CD4-positive, alpha-beta T cell (primary cell): ENCODE measurements at regions not wholly inside any gene's neighbourhood (a gene's known extent, or its start where the extent isn't known, plus 50 kb on each side); places are given as distances from the start of the nearest gene placed in this dataset.

ENCODE experiments used
- ATAC-seq: fragments of 200-7000 bp; cut with Tn5 transposase; one replicate; pipeline ENCODE4 v1.10.0; 2022; ENCODE audit warnings: mild to moderate bottlenecking; ENCODE audit not compliant: poor library complexity
- CTCF ChIA-PET: fragments of 350-600 bp; sonication (Branson Sonifier 250); formaldehyde crosslinking; loops from one replicate; lab custom pipeline; 2021; ENCODE audit warnings: antibody characterized with exemption, inconsistent platforms; lab: Charles Lee
- POLR2A ChIA-PET: fragments of 350-600 bp; sonication (Branson Sonifier 250); formaldehyde crosslinking; loops from one replicate; lab custom pipeline; 2021; ENCODE audit warnings: antibody characterized with exemption, inconsistent platforms; lab: Charles Lee
- DNase-seq, 14 experiments: peaks; one replicate each; pipeline ENCODE4 v3.0.0-alpha.2; 2013 to 2020; ENCODE audit warnings: mixed read lengths in 2 of 14
- H3K27ac ChIP-seq, 2 donors: one replicate each; pipeline versions ENCODE4 v1.5.1 to v1.7.0; 2013; ENCODE audit warnings: low read length in 2 of 2, low read depth in 1 of 2, mild to moderate bottlenecking in 1 of 2
- H3K27me3 ChIP-seq, 2 experiments: 1 replicate in 1 of 2; 2 replicates in 1 of 2; pipeline versions ENCODE4 v1.6.1 to v1.7.0; 2013; ENCODE audit warnings: low read length in 2 of 2, control low read depth in 1 of 2, mild to moderate bottlenecking in 1 of 2, moderate library complexity in 1 of 2; ENCODE audit not compliant: insufficient read depth in 2 of 2, control insufficient read depth in 1 of 2
- H3K36me3 ChIP-seq: one replicate; pipeline ENCODE4 v1.6.1; 2013; ENCODE audit warnings: low read length, control low read depth; ENCODE audit not compliant: insufficient read depth
- H3K4me1 ChIP-seq: one replicate; pipeline ENCODE4 v1.6.1; 2013; ENCODE audit warnings: low read length, control low read depth; ENCODE audit not compliant: insufficient read depth
- H3K4me3 ChIP-seq: one replicate; pipeline ENCODE4 v1.5.1; 2013; ENCODE audit warnings: mild to moderate bottlenecking, low read length, moderate library complexity
- H3K9me3 ChIP-seq, 2 experiments: 1 replicate in 1 of 2; 2 replicates in 1 of 2; pipeline versions ENCODE4 v1.6.1 to v1.7.0; 2013; ENCODE audit warnings: low read length in 2 of 2, mild to moderate bottlenecking in 2 of 2, control low read depth in 1 of 2, moderate library complexity in 1 of 2; ENCODE audit not compliant: control insufficient read depth in 1 of 2, insufficient read depth in 1 of 2
- H3K27ac Mint-ChIP-seq: one replicate; pipeline ENCODE4 v1.8.0; 2020; ENCODE audit warnings: mixed read lengths
- H3K27me3 Mint-ChIP-seq: one replicate; pipeline ENCODE4 v1.8.0; 2021; ENCODE audit warnings: mixed read lengths
- H3K36me3 Mint-ChIP-seq: one replicate; pipeline ENCODE4 v1.8.0; 2021; ENCODE audit warnings: low read depth, mixed read lengths
- H3K4me1 Mint-ChIP-seq: one replicate; pipeline ENCODE4 v1.8.0; 2021; ENCODE audit warnings: low read depth, mixed read lengths
- H3K4me3 Mint-ChIP-seq: one replicate; pipeline ENCODE4 v1.8.0; 2020; ENCODE audit warnings: mild to moderate bottlenecking, mixed read lengths
- H3K9me3 Mint-ChIP-seq: one replicate; pipeline ENCODE4 v1.8.0; 2020; ENCODE audit warnings: mixed read lengths
- intact Hi-C, 2 experiments: fragments of 100-400 bp; cut with DNase I in 1 of 2; cut with micrococcal nuclease in 1 of 2; formaldehyde crosslinking; loops; one replicate each; pipeline versions ENCODE4 v1.15.1 to v1.9.0; 2023 to 2025; cut with DNase I, micrococcal nuclease
- TF ChIP-seq, protein P1 (sequence below): fragments of 200-600 bp; IDR thresholded peaks from one replicate; pipeline ENCODE4 v1.8.0; 2022; ENCODE audit warnings: antibody characterized with exemption, mild to moderate bottlenecking

GRCh38 chr13:22736084-22736767 is 444.6 kb upstream of the SGCG start:
- no peak overlapping the region for H3K4me3 ChIP-seq
- intact Hi-C loops = no loop called here
- H3K27me3 ChIP-seq = no peaks in the 10 kb centered on the region
- Mint-ChIP-seq H3K9me3 (no peaks in the 10 kb centered on the region), H3K4me1 (no peaks in the 10 kb centered on the region), H3K27ac (no peak overlapping the region), H3K36me3 (no peaks in the 10 kb centered on the region), H3K4me3 (no peak overlapping the region), H3K27me3 (peaks cover 11% of the 10 kb centered on the region)
- ATAC-seq = no peak
- no peaks in the 10 kb centered on the region for H3K36me3 ChIP-seq
- DNase-seq = no peak
- ChIA-PET POLR2A (no interaction called here), CTCF (no interaction called here)
- no peaks in the 10 kb centered on the region for H3K4me1 ChIP-seq
- peaks cover 0 to 12% of the 10 kb centered on the region in 2 experiments for H3K9me3 ChIP-seq
- TF ChIP-seq, protein P1, sequence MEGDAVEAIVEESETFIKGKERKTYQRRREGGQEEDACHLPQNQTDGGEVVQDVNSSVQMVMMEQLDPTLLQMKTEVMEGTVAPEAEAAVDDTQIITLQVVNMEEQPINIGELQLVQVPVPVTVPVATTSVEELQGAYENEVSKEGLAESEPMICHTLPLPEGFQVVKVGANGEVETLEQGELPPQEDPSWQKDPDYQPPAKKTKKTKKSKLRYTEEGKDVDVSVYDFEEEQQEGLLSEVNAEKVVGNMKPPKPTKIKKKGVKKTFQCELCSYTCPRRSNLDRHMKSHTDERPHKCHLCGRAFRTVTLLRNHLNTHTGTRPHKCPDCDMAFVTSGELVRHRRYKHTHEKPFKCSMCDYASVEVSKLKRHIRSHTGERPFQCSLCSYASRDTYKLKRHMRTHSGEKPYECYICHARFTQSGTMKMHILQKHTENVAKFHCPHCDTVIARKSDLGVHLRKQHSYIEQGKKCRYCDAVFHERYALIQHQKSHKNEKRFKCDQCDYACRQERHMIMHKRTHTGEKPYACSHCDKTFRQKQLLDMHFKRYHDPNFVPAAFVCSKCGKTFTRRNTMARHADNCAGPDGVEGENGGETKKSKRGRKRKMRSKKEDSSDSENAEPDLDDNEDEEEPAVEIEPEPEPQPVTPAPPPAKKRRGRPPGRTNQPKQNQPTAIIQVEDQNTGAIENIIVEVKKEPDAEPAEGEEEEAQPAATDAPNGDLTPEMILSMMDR = no peak
- H3K27ac ChIP-seq = no peak overlapping the region

DNA sequence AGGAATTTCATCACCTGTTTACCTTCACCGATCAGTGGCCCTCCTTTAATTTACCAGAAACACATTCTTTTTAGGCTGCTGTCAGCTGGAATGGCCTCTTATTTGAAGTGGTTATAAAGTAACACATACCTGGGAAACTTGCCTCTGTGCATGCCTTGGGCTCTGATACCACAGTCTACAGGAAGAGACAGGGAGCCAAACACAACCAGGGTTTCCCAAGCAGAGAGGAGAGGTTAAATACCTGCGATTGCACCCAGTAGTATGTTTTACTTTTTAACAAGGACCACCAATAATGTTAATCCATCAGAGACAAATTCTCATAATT is 444.0 kb upstream of the SGCG start:
- H3K9me3 Mint-ChIP-seq = no peaks in the 10 kb centered on the region
- no peaks in the 10 kb centered on the region for H3K36me3 Mint-ChIP-seq
- no peaks in the 10 kb centered on the region for H3K27me3 ChIP-seq
- no peaks in the 10 kb centered on the region for H3K4me1 ChIP-seq
- no peak for ATAC-seq
- no peaks in the 10 kb centered on the region for H3K4me1 Mint-ChIP-seq
- TF ChIP-seq, protein P1 = no peak
- DNase-seq = no peak
- H3K27me3 Mint-ChIP-seq = peaks cover 11% of the 10 kb centered on the region
- intact Hi-C loops = no loop called here
- CTCF ChIA-PET = no interaction called here
- H3K9me3 ChIP-seq = peaks cover 0 to 12% of the 10 kb centered on the region in 2 experiments
- no peak overlapping the region for H3K27ac Mint-ChIP-seq
- POLR2A ChIA-PET = no interaction called here
- H3K4me3 ChIP-seq = no peak overlapping the region
- H3K36me3 ChIP-seq = no peaks in the 10 kb centered on the region
- H3K4me3 Mint-ChIP-seq = no peak overlapping the region
- no peak overlapping the region for H3K27ac ChIP-seq

DNA sequence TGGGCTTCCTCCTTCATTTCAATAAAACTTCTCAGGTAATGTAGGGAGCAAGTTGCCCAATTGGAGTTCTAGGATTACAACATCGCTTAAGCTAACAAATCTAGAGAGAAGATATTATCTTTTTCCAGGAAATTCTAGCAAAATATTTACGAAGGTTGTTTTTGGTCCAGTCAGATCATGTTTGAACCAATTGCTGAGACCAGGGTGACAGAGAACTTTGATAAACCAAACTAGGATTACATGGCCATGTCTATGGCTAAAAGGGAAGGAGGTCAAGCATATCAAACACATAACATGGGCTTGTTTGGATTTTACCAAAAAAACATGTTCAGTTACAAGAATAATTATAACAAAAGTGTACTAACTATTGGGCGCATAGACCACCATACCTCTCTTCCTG is 442.4 kb upstream of the SGCG start:
- no peak for DNase-seq
- peaks cover 11% of the 10 kb centered on the region for H3K27me3 Mint-ChIP-seq
- no peaks in the 10 kb centered on the region for H3K9me3 Mint-ChIP-seq
- no peak for ATAC-seq
- H3K36me3 ChIP-seq = no peaks in the 10 kb centered on the region
- TF ChIP-seq, protein P1 = no peak
- no peaks in the 10 kb centered on the region for H3K4me1 ChIP-seq
- CTCF ChIA-PET = no interaction called here
- H3K27ac Mint-ChIP-seq = no peak overlapping the region
- peaks cover 0 to 12% of the 10 kb centered on the region in 2 experiments for H3K9me3 ChIP-seq
- H3K4me3 Mint-ChIP-seq = no peak overlapping the region
- POLR2A ChIA-PET = no interaction called here
- H3K36me3 Mint-ChIP-seq = no peaks in the 10 kb centered on the region
- H3K4me1 Mint-ChIP-seq = no peaks in the 10 kb centered on the region
- no peak overlapping the region for H3K4me3 ChIP-seq
- intact Hi-C loops = no loop called here
- no peak overlapping the region for H3K27ac ChIP-seq
- no peaks in the 10 kb centered on the region for H3K27me3 ChIP-seq
